H9 (cell line): ENCODE measurements at regions not wholly inside any gene's neighbourhood (a gene's known extent, or its start where the extent isn't known, plus 50 kb on each side); places are given as distances from the start of the nearest gene placed in this dataset.

ENCODE experiments used
- DNase-seq: peaks from one replicate; pipeline ENCODE4 v3.0.0-alpha.2; 2017
- H2AFZ ChIP-seq: one replicate; pipeline ENCODE4 v1.6.1; 2013; ENCODE audit warnings: mild to moderate bottlenecking, low read length, control low read depth, moderate library complexity
- H2AK5ac ChIP-seq: 2 replicates; pipeline ENCODE4 v1.6.1; 2013; ENCODE audit warnings: low read length, control low read depth, mixed read lengths; ENCODE audit not compliant: insufficient read length
- H2BK120ac ChIP-seq: one replicate; pipeline ENCODE4 v1.6.1; 2013; ENCODE audit warnings: low read depth, mild to moderate bottlenecking, low read length, control low read depth, inconsistent platforms; ENCODE audit not compliant: poor library complexity, severe bottlenecking
- H2BK12ac ChIP-seq: 2 replicates; pipeline ENCODE4 v1.6.1; 2013; ENCODE audit warnings: low read length, control low read depth, mixed read lengths, low read depth; ENCODE audit not compliant: insufficient read length
- H2BK15ac ChIP-seq: 2 replicates; pipeline ENCODE4 v1.6.1; 2013; ENCODE audit warnings: low read depth, low read length, control low read depth
- H2BK20ac ChIP-seq: one replicate; pipeline ENCODE4 v1.6.1; 2013; ENCODE audit warnings: low read depth, mild to moderate bottlenecking, low read length, control low read depth, inconsistent platforms; ENCODE audit not compliant: poor library complexity, severe bottlenecking
- H2BK5ac ChIP-seq: 2 replicates; pipeline ENCODE4 v1.6.1; 2013; ENCODE audit warnings: low read length, control low read depth, mixed read lengths; ENCODE audit not compliant: insufficient read length
- H3K14ac ChIP-seq: 2 replicates; pipeline ENCODE4 v1.6.1; 2013; ENCODE audit warnings: low read length, control low read depth; ENCODE audit not compliant: insufficient read depth
- H3K18ac ChIP-seq: 2 replicates; pipeline ENCODE4 v1.6.1; 2013; ENCODE audit warnings: low read depth, mild to moderate bottlenecking, mixed read lengths, low read length, control low read depth; ENCODE audit not compliant: insufficient read length
- H3K23ac ChIP-seq: 2 replicates; pipeline ENCODE4 v1.6.1; 2013; ENCODE audit warnings: low read length, control low read depth, mixed read lengths, low read depth; ENCODE audit not compliant: insufficient read length
- H3K23me2 ChIP-seq: 2 replicates; pipeline ENCODE4 v1.6.1; 2013; ENCODE audit warnings: low read depth, mild to moderate bottlenecking, mixed read lengths, low read length, control low read depth; ENCODE audit not compliant: insufficient read length, poor library complexity, severe bottlenecking
- H3K27ac ChIP-seq: 2 replicates; pipeline ENCODE4 v1.5.1; 2013; ENCODE audit warnings: low read length, control low read depth, mixed read lengths, low read depth; ENCODE audit not compliant: insufficient read length
- H3K27me3 ChIP-seq: 2 replicates; pipeline ENCODE4 v1.6.1; 2013; ENCODE audit warnings: low read length, control low read depth, inconsistent platforms; ENCODE audit not compliant: insufficient read depth
- H3K4ac ChIP-seq: 2 replicates; pipeline ENCODE4 v1.6.1; 2013; ENCODE audit warnings: low read depth, mild to moderate bottlenecking, control low read depth, inconsistent platforms, low read length, moderate library complexity
- H3K4me1 ChIP-seq: 2 replicates; pipeline ENCODE4 v1.6.1; 2013; ENCODE audit warnings: low read length, control low read depth, inconsistent platforms; ENCODE audit not compliant: insufficient read depth
- H3K4me2 ChIP-seq: 2 replicates; pipeline ENCODE4 v1.6.1; 2013; ENCODE audit warnings: low read length, control low read depth, mixed read lengths; ENCODE audit not compliant: insufficient read length, insufficient read depth
- H3K56ac ChIP-seq: 2 replicates; pipeline ENCODE4 v1.6.1; 2013; ENCODE audit warnings: low read depth, mild to moderate bottlenecking, mixed read lengths, low read length, control low read depth; ENCODE audit not compliant: insufficient read length
- H3K79me1 ChIP-seq: 2 replicates; pipeline ENCODE4 v1.6.1; 2013; ENCODE audit warnings: low read depth, mild to moderate bottlenecking, moderate library complexity, low read length, control low read depth, inconsistent platforms; ENCODE audit not compliant: insufficient read depth, poor library complexity, severe bottlenecking
- H3K79me2 ChIP-seq: 2 replicates; pipeline ENCODE4 v1.6.1; 2013; ENCODE audit warnings: low read length, control low read depth, inconsistent platforms; ENCODE audit not compliant: insufficient read depth
- H3K9ac ChIP-seq: 2 replicates; pipeline ENCODE4 v1.6.1; 2013; ENCODE audit warnings: low read length, control low read depth, mixed read lengths; ENCODE audit not compliant: insufficient read length; ENCODE audit errors: extremely low read depth
- H3K9me3 ChIP-seq: one replicate; pipeline ENCODE4 v1.6.1; 2013; ENCODE audit warnings: low read depth, low read length, inconsistent platforms; ENCODE audit not compliant: control insufficient read depth
- H3T11ph ChIP-seq: one replicate; pipeline ENCODE4 v1.6.1; 2013; ENCODE audit warnings: mild to moderate bottlenecking, low read length, control low read depth, inconsistent platforms
- H4K20me1 ChIP-seq: one replicate; pipeline ENCODE4 v1.6.1; 2013; ENCODE audit not compliant: control insufficient read depth, insufficient read length, insufficient read depth
- H4K5ac ChIP-seq: 2 replicates; pipeline ENCODE4 v1.6.1; 2013; ENCODE audit warnings: low read depth, mild to moderate bottlenecking, mixed read lengths, low read length, control low read depth; ENCODE audit not compliant: insufficient read length
- H4K8ac ChIP-seq: replicated peaks from 2 replicates; pipeline ENCODE4 v1.6.1; 2013; ENCODE audit warnings: low read length, control low read depth, mixed read lengths, low read depth; ENCODE audit not compliant: insufficient read length
- H4K91ac ChIP-seq: 2 replicates; pipeline ENCODE4 v1.6.1; 2013; ENCODE audit warnings: low read depth, mild to moderate bottlenecking, moderate library complexity, mixed read lengths, low read length, control low read depth; ENCODE audit not compliant: insufficient read length
- H3K27ac Mint-ChIP-seq, 3 experiments: 2 replicates in 2 of 3; 3 replicates in 1 of 3; pipeline ENCODE4 v1.8.0; 2020 to 2021; ENCODE audit warnings: mixed read lengths in 3 of 3, mild to moderate bottlenecking in 1 of 3, moderate library complexity in 1 of 3
- H3K27me3 Mint-ChIP-seq: 2 replicates; pipeline ENCODE4 v1.8.0; 2021; ENCODE audit warnings: low read depth, mild to moderate bottlenecking, moderate library complexity, mixed read lengths
- H3K36me3 Mint-ChIP-seq, 3 experiments: 2 replicates in 2 of 3; 3 replicates in 1 of 3; pipeline ENCODE4 v1.8.0; 2020 to 2021; ENCODE audit warnings: low read depth in 3 of 3, mixed read lengths in 3 of 3; ENCODE audit not compliant: insufficient read depth in 1 of 3
- H3K4me1 Mint-ChIP-seq, 2 experiments: 2 replicates each; pipeline ENCODE4 v1.8.0; 2020; ENCODE audit warnings: mixed read lengths in 2 of 2
- H3K4me3 Mint-ChIP-seq, 2 experiments: 2 replicates in 1 of 2; 3 replicates in 1 of 2; pipeline ENCODE4 v1.8.0; 2020 to 2021; ENCODE audit warnings: mild to moderate bottlenecking in 2 of 2, mixed read lengths in 2 of 2, moderate library complexity in 1 of 2
- H3K9me3 Mint-ChIP-seq, 2 experiments: 2 replicates in 1 of 2; 3 replicates in 1 of 2; pipeline ENCODE4 v1.8.0; 2020; ENCODE audit warnings: mild to moderate bottlenecking in 2 of 2, mixed read lengths in 2 of 2, moderate library complexity in 1 of 2
- CTCF ChIP-seq: fragments of 200-600 bp; sonication (generic); conservative IDR thresholded peaks from 3 replicates; pipeline ENCODE4 v1.8.0; 2021; ENCODE audit warnings: antibody characterized with exemption, mild to moderate bottlenecking
- WGBS: extraction: QIAGEN DNeasy Blood & Tissue Kit; methylation state at CpG from one replicate; pipeline ENCODE4 v1.1.7; 2013; ENCODE audit warnings: missing lambda C conversion rate, low lambda C conversion rate, mixed read lengths; ENCODE audit not compliant: insufficient read length; ENCODE audit errors: extremely low coverage; 5-methylcytosine and 5-hydroxymethylcytosine counted together

- H3K23ac ChIP-seq: no peak overlapping the region
- no peaks in the 10 kb centered on the region for H3K36me3 Mint-ChIP-seq
- no peaks in the 10 kb centered on the region for H3K4me1 Mint-ChIP-seq
- no peak overlapping the region for H3K4ac ChIP-seq
- H3K14ac ChIP-seq: no peak overlapping the region
- no peak overlapping the region for H4K91ac ChIP-seq
- no peak for TF ChIP-seq CTCF
- H3K27me3 Mint-ChIP-seq: no peaks in the 10 kb centered on the region
- H2AFZ ChIP-seq: no peak overlapping the region
- no peak overlapping the region for H3K18ac ChIP-seq
- no peak overlapping the region for H3K4me2 ChIP-seq
- H2BK15ac ChIP-seq: no peak overlapping the region
- H2BK20ac ChIP-seq: no peak overlapping the region
- H2BK120ac ChIP-seq: no peak overlapping the region
- H3K79me2 ChIP-seq: no peaks in the 10 kb centered on the region
- H3K4me3 Mint-ChIP-seq: no peak overlapping the region
- H3K56ac ChIP-seq: no peak overlapping the region
- H3K23me2 ChIP-seq: no peaks in the 10 kb centered on the region
- no peak overlapping the region for H2BK12ac ChIP-seq
- H4K5ac ChIP-seq: no peak overlapping the region
- H3K9ac ChIP-seq: no peak overlapping the region
- no peaks in the 10 kb centered on the region for H3K9me3 ChIP-seq
- H3K4me1 ChIP-seq: no peaks in the 10 kb centered on the region
- no peaks in the 10 kb centered on the region for H4K20me1 ChIP-seq
- no peak overlapping the region for H2BK5ac ChIP-seq
- DNase-seq: no peak
- no peak overlapping the region for H3T11ph ChIP-seq
- H2AK5ac ChIP-seq: no peak overlapping the region
- H3K27ac Mint-ChIP-seq: no peak overlapping the region
- H3K27me3 ChIP-seq: no peaks in the 10 kb centered on the region
- H3K79me1 ChIP-seq: no peaks in the 10 kb centered on the region
- H3K27ac ChIP-seq: no peak overlapping the region
- H4K8ac ChIP-seq: no peak overlapping the region
- H3K9me3 Mint-ChIP-seq: no peaks in the 10 kb centered on the region; a peak in 1 of 5 replicates
- WGBS: no CpG with 5 or more reads among the region's 4 CpGs
Measured at GRCh38 chr15:95429345-95429744, 901.2 kb upstream of the NR2F2 start.
